ENCODE measurements at regions not wholly inside any gene's neighbourhood (a gene's known extent, or its start where the extent isn't known, plus 50 kb on each side); places are given as distances from the start of the nearest gene placed in this dataset.

DNA sequence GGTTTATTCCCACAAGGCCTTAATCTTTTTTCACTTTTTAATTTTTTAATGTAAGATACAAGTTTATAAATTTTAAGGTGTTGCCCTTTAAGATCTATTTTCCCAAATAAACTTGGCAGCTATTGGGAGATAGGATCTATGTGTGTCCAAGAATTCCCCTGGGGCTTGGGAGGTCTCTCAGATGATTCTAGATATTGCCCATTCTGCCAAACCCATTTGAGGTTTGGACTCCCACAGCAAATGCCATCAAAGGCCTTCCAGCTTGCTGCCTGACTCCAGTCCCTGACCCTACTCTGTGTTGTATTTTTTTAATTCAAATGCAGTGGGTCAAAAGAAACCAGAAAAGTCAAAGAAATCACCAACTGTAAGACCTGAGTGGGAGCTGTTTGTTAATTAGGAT, 120.0 kb upstream of the CHRDL1 start:
- TF ChIP-seq, protein P1, sequence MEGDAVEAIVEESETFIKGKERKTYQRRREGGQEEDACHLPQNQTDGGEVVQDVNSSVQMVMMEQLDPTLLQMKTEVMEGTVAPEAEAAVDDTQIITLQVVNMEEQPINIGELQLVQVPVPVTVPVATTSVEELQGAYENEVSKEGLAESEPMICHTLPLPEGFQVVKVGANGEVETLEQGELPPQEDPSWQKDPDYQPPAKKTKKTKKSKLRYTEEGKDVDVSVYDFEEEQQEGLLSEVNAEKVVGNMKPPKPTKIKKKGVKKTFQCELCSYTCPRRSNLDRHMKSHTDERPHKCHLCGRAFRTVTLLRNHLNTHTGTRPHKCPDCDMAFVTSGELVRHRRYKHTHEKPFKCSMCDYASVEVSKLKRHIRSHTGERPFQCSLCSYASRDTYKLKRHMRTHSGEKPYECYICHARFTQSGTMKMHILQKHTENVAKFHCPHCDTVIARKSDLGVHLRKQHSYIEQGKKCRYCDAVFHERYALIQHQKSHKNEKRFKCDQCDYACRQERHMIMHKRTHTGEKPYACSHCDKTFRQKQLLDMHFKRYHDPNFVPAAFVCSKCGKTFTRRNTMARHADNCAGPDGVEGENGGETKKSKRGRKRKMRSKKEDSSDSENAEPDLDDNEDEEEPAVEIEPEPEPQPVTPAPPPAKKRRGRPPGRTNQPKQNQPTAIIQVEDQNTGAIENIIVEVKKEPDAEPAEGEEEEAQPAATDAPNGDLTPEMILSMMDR (IDR thresholded peaks at IDR 0.05): no peak
- TF ChIP-seq POLR2A (IDR thresholded peaks at IDR 0.05): no peak

Data from vagina (tissue), 2 donors.